ENCODE measurements at regions not wholly inside any gene's neighbourhood (a gene's known extent, or its start where the extent isn't known, plus 50 kb on each side); places are given as distances from the start of the nearest gene placed in this dataset.

GRCh38 chr12:38141861-38142260 lies 174.7 kb upstream of the ALG10B start:
- no peak for DNase-seq (ENCODE audit: insufficient read length)
- TF ChIP-seq POLR2A (IDR thresholded peaks at IDR 0.05; ENCODE audit: low read depth, low read length) (no peak), TAF1 (IDR thresholded peaks at IDR 0.05; ENCODE audit: borderline replicate concordance, low read depth, low read length) (no peak), POLR2AphosphoS5 (IDR thresholded peaks at IDR 0.05; ENCODE audit: low read depth, low read length) (no peak)
- FAIRE-seq = peak; percentile 78

- DNase-seq (ENCODE audit: insufficient read length) = no peak
- TF ChIP-seq POLR2AphosphoS5 (IDR thresholded peaks at IDR 0.05; ENCODE audit: low read depth, low read length) (no peak), POLR2A (IDR thresholded peaks at IDR 0.05; ENCODE audit: low read depth, low read length) (no peak), TAF1 (IDR thresholded peaks at IDR 0.05; ENCODE audit: borderline replicate concordance, low read depth, low read length) (no peak)
- peak; percentile 98 for FAIRE-seq
These were observed 173.6 kb upstream of the ALG10B start for GRCh38 chr12:38142974-38143373.

GRCh38 chr12:38144049-38144448 lies 172.5 kb upstream of the ALG10B start:
- FAIRE-seq (no peak), DNase-seq (ENCODE audit: insufficient read length) (no peak)
- no peak for TF ChIP-seq POLR2AphosphoS5 (IDR thresholded peaks at IDR 0.05; ENCODE audit: low read depth, low read length)
- TF ChIP-seq TAF1 (IDR thresholded peaks at IDR 0.05; ENCODE audit: borderline replicate concordance, low read depth, low read length) = no peak
- no peak for TF ChIP-seq POLR2A (IDR thresholded peaks at IDR 0.05; ENCODE audit: low read depth, low read length)

- TF ChIP-seq POLR2A (IDR thresholded peaks at IDR 0.05; ENCODE audit: low read depth, low read length) = no peak
- FAIRE-seq (no peak), DNase-seq (ENCODE audit: insufficient read length) (no peak)
These were observed 171.8 kb upstream of the ALG10B start for GRCh38 chr12:38144601-38145436.

GRCh38 chr12:38149395-38150073 lies 167.0 kb upstream of the ALG10B start:
- TF ChIP-seq POLR2A (IDR thresholded peaks at IDR 0.05; ENCODE audit: low read depth, low read length) (no peak), TAF1 (IDR thresholded peaks at IDR 0.05; ENCODE audit: borderline replicate concordance, low read depth, low read length) (no peak), POLR2AphosphoS5 (IDR thresholded peaks at IDR 0.05; ENCODE audit: low read depth, low read length) (no peak)
- no peak for DNase-seq (ENCODE audit: insufficient read length)
- FAIRE-seq = peak; percentile 91

GRCh38 chr12:38151991-38152700 lies 164.4 kb upstream of the ALG10B start:
- DNase-seq (ENCODE audit: insufficient read length) (no peak), FAIRE-seq (no peak)
- TF ChIP-seq POLR2AphosphoS5 (IDR thresholded peaks at IDR 0.05; ENCODE audit: low read depth, low read length) (no peak), TAF1 (IDR thresholded peaks at IDR 0.05; ENCODE audit: borderline replicate concordance, low read depth, low read length) (no peak), POLR2A (IDR thresholded peaks at IDR 0.05; ENCODE audit: low read depth, low read length) (no peak)

- FAIRE-seq (no peak), DNase-seq (ENCODE audit: insufficient read length) (no peak)
- TF ChIP-seq POLR2A (IDR thresholded peaks at IDR 0.05; ENCODE audit: low read depth, low read length) (no peak), POLR2AphosphoS5 (IDR thresholded peaks at IDR 0.05; ENCODE audit: low read depth, low read length) (no peak), TAF1 (IDR thresholded peaks at IDR 0.05; ENCODE audit: borderline replicate concordance, low read depth, low read length) (no peak)
These were observed 163.5 kb upstream of the ALG10B start for GRCh38 chr12:38152816-38153736.

GRCh38 chr12:38153737-38154061 lies 162.9 kb upstream of the ALG10B start:
- FAIRE-seq (no peak), DNase-seq (ENCODE audit: insufficient read length) (no peak)
- TF ChIP-seq POLR2A (IDR thresholded peaks at IDR 0.05; ENCODE audit: low read depth, low read length) = no peak
- no peak for TF ChIP-seq POLR2AphosphoS5 (IDR thresholded peaks at IDR 0.05; ENCODE audit: low read depth, low read length)
- no peak for TF ChIP-seq TAF1 (IDR thresholded peaks at IDR 0.05; ENCODE audit: borderline replicate concordance, low read depth, low read length)

- DNase-seq (ENCODE audit: insufficient read length) (no peak), FAIRE-seq (no peak)
- TF ChIP-seq POLR2AphosphoS5 (IDR thresholded peaks at IDR 0.05; ENCODE audit: low read depth, low read length) = no peak
- no peak for TF ChIP-seq TAF1 (IDR thresholded peaks at IDR 0.05; ENCODE audit: borderline replicate concordance, low read depth, low read length)
- TF ChIP-seq POLR2A (IDR thresholded peaks at IDR 0.05; ENCODE audit: low read depth, low read length) = no peak
These were observed 162.2 kb upstream of the ALG10B start for GRCh38 chr12:38154096-38155019.

GRCh38 chr12:38155020-38155395 lies 161.6 kb upstream of the ALG10B start:
- DNase-seq (ENCODE audit: insufficient read length) = no peak
- FAIRE-seq = no peak
- TF ChIP-seq POLR2AphosphoS5 (IDR thresholded peaks at IDR 0.05; ENCODE audit: low read depth, low read length) = no peak
- no peak for TF ChIP-seq TAF1 (IDR thresholded peaks at IDR 0.05; ENCODE audit: borderline replicate concordance, low read depth, low read length)
- no peak for TF ChIP-seq POLR2A (IDR thresholded peaks at IDR 0.05; ENCODE audit: low read depth, low read length)
